Gastrocnemius medialis (tissue), 4 donors: ENCODE measurements at regions not wholly inside any gene's neighbourhood (a gene's known extent, or its start where the extent isn't known, plus 50 kb on each side); places are given as distances from the start of the nearest gene placed in this dataset.

ENCODE experiments used
- POLR2A ChIP-seq, 2 donors: fragments of 450-650 bp; IDR thresholded peaks; one replicate each; pipeline ENCODE4 v1.6.1; 2017; ENCODE audit warnings: antibody characterized with exemption in 2 of 2, mild to moderate bottlenecking in 2 of 2, moderate library complexity in 2 of 2
- TF ChIP-seq, protein P1 (sequence below), 5 experiments: fragments of 450-650 bp in 3 of 5; fragments of 200-600 bp in 2 of 5; sonication (generic) in 2 of 5; IDR thresholded peaks in 4 of 5; conservative IDR thresholded peaks in 1 of 5; 1 replicate in 4 of 5; 2 replicates in 1 of 5; pipeline ENCODE4 v1.5.1; 2016 to 2019; ENCODE audit warnings: antibody characterized with exemption in 5 of 5, mild to moderate bottlenecking in 3 of 5, moderate library complexity in 3 of 5

GRCh38 chr6:27121640-27122039 is 125.9 kb upstream of the PRSS16 start:
- no peak for TF ChIP-seq POLR2A (IDR thresholded peaks at IDR 0.05)
- TF ChIP-seq, protein P1, sequence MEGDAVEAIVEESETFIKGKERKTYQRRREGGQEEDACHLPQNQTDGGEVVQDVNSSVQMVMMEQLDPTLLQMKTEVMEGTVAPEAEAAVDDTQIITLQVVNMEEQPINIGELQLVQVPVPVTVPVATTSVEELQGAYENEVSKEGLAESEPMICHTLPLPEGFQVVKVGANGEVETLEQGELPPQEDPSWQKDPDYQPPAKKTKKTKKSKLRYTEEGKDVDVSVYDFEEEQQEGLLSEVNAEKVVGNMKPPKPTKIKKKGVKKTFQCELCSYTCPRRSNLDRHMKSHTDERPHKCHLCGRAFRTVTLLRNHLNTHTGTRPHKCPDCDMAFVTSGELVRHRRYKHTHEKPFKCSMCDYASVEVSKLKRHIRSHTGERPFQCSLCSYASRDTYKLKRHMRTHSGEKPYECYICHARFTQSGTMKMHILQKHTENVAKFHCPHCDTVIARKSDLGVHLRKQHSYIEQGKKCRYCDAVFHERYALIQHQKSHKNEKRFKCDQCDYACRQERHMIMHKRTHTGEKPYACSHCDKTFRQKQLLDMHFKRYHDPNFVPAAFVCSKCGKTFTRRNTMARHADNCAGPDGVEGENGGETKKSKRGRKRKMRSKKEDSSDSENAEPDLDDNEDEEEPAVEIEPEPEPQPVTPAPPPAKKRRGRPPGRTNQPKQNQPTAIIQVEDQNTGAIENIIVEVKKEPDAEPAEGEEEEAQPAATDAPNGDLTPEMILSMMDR (IDR thresholded peaks at IDR 0.05 in 4 of 5, conservative IDR thresholded peaks at IDR 0.05 in 1 of 5), result no peak
